ENCODE measurements at regions not wholly inside any gene's neighbourhood (a gene's known extent, or its start where the extent isn't known, plus 50 kb on each side); places are given as distances from the start of the nearest gene placed in this dataset.

- Histone ChIP-seq H3F3A (ENCODE audit: control insufficient read depth, insufficient read depth) (no peaks in the 10 kb centered on the region), H3K27ac (ENCODE audit: low read depth, low read length) (no peak overlapping the region), H3K4me3 (ENCODE audit: low read length) (no peak overlapping the region), H4K20me1 (ENCODE audit: control insufficient read depth, insufficient read depth, low read depth, low read length) (no peaks in the 10 kb centered on the region), H3K4me2 (ENCODE audit: low read length) (no peak overlapping the region), H3K79me2 (ENCODE audit: control insufficient read depth, low read length) (no peaks in the 10 kb centered on the region), H3K4me1 (ENCODE audit: control insufficient read depth, low read length) (no peaks in the 10 kb centered on the region), H3K9me3 (ENCODE audit: control insufficient read depth, insufficient read depth, low read length) (no peaks in the 10 kb centered on the region), H3K36me3 (ENCODE audit: control insufficient read depth, low read length) (no peaks in the 10 kb centered on the region), H3K9me2 (replicated peaks; ENCODE audit: control insufficient read depth, low read length) (no peaks in the 10 kb centered on the region), H3K27me3 (ENCODE audit: control insufficient read depth, low read length) (no peaks in the 10 kb centered on the region)
- no peak for TF ChIP-seq CTCF (IDR thresholded peaks at IDR 0.05; ENCODE audit: low read depth, low read length, poor library complexity, severe bottlenecking)
These were observed 335.2 kb downstream of the NSUN3 start for GRCh38 chr3:94398036-94398435.

GRCh38 chr3:94401466-94401865 lies 338.6 kb downstream of the NSUN3 start:
- Histone ChIP-seq H3K4me1 (ENCODE audit: control insufficient read depth, low read length) (no peaks in the 10 kb centered on the region), H3K4me3 (ENCODE audit: low read length) (no peak overlapping the region), H3K9me2 (replicated peaks; ENCODE audit: control insufficient read depth, low read length) (no peaks in the 10 kb centered on the region), H4K20me1 (ENCODE audit: control insufficient read depth, insufficient read depth, low read depth, low read length) (no peaks in the 10 kb centered on the region), H3K27me3 (ENCODE audit: control insufficient read depth, low read length) (no peaks in the 10 kb centered on the region), H3K27ac (ENCODE audit: low read depth, low read length) (no peak overlapping the region), H3K4me2 (ENCODE audit: low read length) (no peak overlapping the region), H3K79me2 (ENCODE audit: control insufficient read depth, low read length) (no peaks in the 10 kb centered on the region), H3K9me3 (ENCODE audit: control insufficient read depth, insufficient read depth, low read length) (no peaks in the 10 kb centered on the region), H3K36me3 (ENCODE audit: control insufficient read depth, low read length) (no peaks in the 10 kb centered on the region), H3F3A (ENCODE audit: control insufficient read depth, insufficient read depth) (no peaks in the 10 kb centered on the region)
- TF ChIP-seq CTCF (IDR thresholded peaks at IDR 0.05; ENCODE audit: low read depth, low read length, poor library complexity, severe bottlenecking) (no peak), EZH2phosphoT487 (IDR thresholded peaks at IDR 0.05; ENCODE audit: borderline replicate concordance, low read length) (no peak)

- no peaks in the 10 kb centered on the region for H3K4me1 ChIP-seq (ENCODE audit: control insufficient read depth, low read length)
- H3F3A ChIP-seq (ENCODE audit: control insufficient read depth, insufficient read depth) = no peaks in the 10 kb centered on the region
- no peak for TF ChIP-seq EZH2phosphoT487 (IDR thresholded peaks at IDR 0.05; ENCODE audit: borderline replicate concordance, low read length)
- no peak for TF ChIP-seq CTCF (IDR thresholded peaks at IDR 0.05; ENCODE audit: low read depth, low read length, poor library complexity, severe bottlenecking)
- no peaks in the 10 kb centered on the region for H3K9me3 ChIP-seq (ENCODE audit: control insufficient read depth, insufficient read depth, low read length)
- H3K4me2 ChIP-seq (ENCODE audit: low read length) = no peak overlapping the region
- H3K79me2 ChIP-seq (ENCODE audit: control insufficient read depth, low read length) = no peaks in the 10 kb centered on the region
- no peaks in the 10 kb centered on the region for H4K20me1 ChIP-seq (ENCODE audit: control insufficient read depth, insufficient read depth, low read depth, low read length)
- no peak overlapping the region for H3K27ac ChIP-seq (ENCODE audit: low read depth, low read length)
- no peaks in the 10 kb centered on the region for H3K9me2 ChIP-seq (replicated peaks; ENCODE audit: control insufficient read depth, low read length)
- no peak overlapping the region for H3K4me3 ChIP-seq (ENCODE audit: low read length)
- no peaks in the 10 kb centered on the region for H3K36me3 ChIP-seq (ENCODE audit: control insufficient read depth, low read length)
- H3K27me3 ChIP-seq (ENCODE audit: control insufficient read depth, low read length) = no peaks in the 10 kb centered on the region
These were observed 339.3 kb downstream of the NSUN3 start for GRCh38 chr3:94402126-94402525.

Data from DOHH2 (cell line).